ENCODE measurements at regions not wholly inside any gene's neighbourhood (a gene's known extent, or its start where the extent isn't known, plus 50 kb on each side); places are given as distances from the start of the nearest gene placed in this dataset.

- BruUV-seq (replicated peaks), result no TSS peak
- 10% methylated on average over 9 of the region's 9 CpGs for WGBS (ENCODE audit: insufficient coverage, insufficient replicate concordance, low lambda C conversion rate, missing lambda C conversion rate)
- no peaks in the 10 kb centered on the region for H3K36me3 ChIP-seq (ENCODE audit: control insufficient read depth in 2 of 2, insufficient read depth in 2 of 2, low read length in 1 of 2)
- in situ Hi-C loops (cut with MboI) (no loop called here), intact Hi-C loops (cut with micrococcal nuclease; ENCODE audit: unreplicated experiment) (loop anchor here (5.0 kb wide), 1 partner anchor 111 kb away; no protein-coding TSS in a partner anchor)
- H3K4me2 ChIP-seq (ENCODE audit: control insufficient read depth, insufficient read depth), result peak overlapping the region; percentile 81
- DNase-seq (ENCODE audit: low read depth, low spot score) (no peak), FAIRE-seq (peak; percentile 66), ATAC-seq (peak; percentile 76)
- H3K9me3 ChIP-seq (replicated peaks; ENCODE audit: control insufficient read depth, insufficient read depth, low read length), result no peaks in the 10 kb centered on the region
- peak overlapping the region; percentile 72 for H2AFZ ChIP-seq (ENCODE audit: control insufficient read depth, low read depth, low read length)
- ChIA-PET SMC1A (ENCODE audit: uncharacterized antibody, unreplicated experiment) (interaction anchor here (0.6 to 3.4 kb wide), 12 partner anchors 11 to 135 kb away, joined by 3 to 13 read pairs (median 4); no protein-coding TSS in a partner anchor), POLR2A (interaction anchor here (0.6 to 1.4 kb wide), 3 partner anchors 101 to 542 kb away, joined by 3 to 9 read pairs (median 3); no protein-coding TSS in a partner anchor), RAD21 (ENCODE audit: unreplicated experiment) (interaction anchor here (0.9 to 2.6 kb wide), 8 partner anchors 11 to 132 kb away, joined by 3 to 16 read pairs (median 4); no protein-coding TSS in a partner anchor), CTCF (interaction anchor here (0.6 to 3.0 kb wide), 12 partner anchors 10 to 138 kb away, joined by 3 to 12 read pairs (median 3); no protein-coding TSS in a partner anchor)
- H3K27me3 ChIP-seq (replicated peaks in 1 of 2; ENCODE audit: control insufficient read depth in 2 of 2, insufficient read depth in 2 of 2, low read length in 1 of 2), result no peaks in the 10 kb centered on the region
- H4K20me1 ChIP-seq (ENCODE audit: control insufficient read depth, insufficient read depth), result no peaks in the 10 kb centered on the region
- H3K79me2 ChIP-seq (ENCODE audit: control insufficient read depth, insufficient read depth, low read length), result no peaks in the 10 kb centered on the region
- peak overlapping the region; percentile 7; the same call in 1 of the 2 replicates for H3K4me3 ChIP-seq
- H3K9ac ChIP-seq (ENCODE audit: control insufficient read depth, insufficient read depth, low read length), result no peak overlapping the region; the same call in 1 of the 2 replicates
- peaks cover 35% of the 10 kb centered on the region for H3K4me1 ChIP-seq (ENCODE audit: control insufficient read depth, insufficient read depth, low read length)
- H3K27ac ChIP-seq (ENCODE audit: control insufficient read depth, insufficient read depth), result peak overlapping the region; percentile 53; the same call in 1 of the 2 replicates
- TF ChIP-seq E2F4 (IDR thresholded peaks at IDR 0.05; ENCODE audit: low read depth, low read length), result no peak
- no peak for TF ChIP-seq SIX5 (IDR thresholded peaks at IDR 0.05; ENCODE audit: low read depth, low read length, severe bottlenecking)
- peak; percentile 20; the same call in 1 of the 2 replicates for TF ChIP-seq BCL11A (IDR thresholded peaks at IDR 0.05; ENCODE audit: low read depth, low read length)
- TF ChIP-seq PBX3 (IDR thresholded peaks at IDR 0.05; ENCODE audit: insufficient replicate concordance, low read depth, low read length), result no peak
- TF ChIP-seq TARDBP (IDR thresholded peaks at IDR 0.05; ENCODE audit: borderline replicate concordance), result no peak
- no peak for TF ChIP-seq IRF3 (IDR thresholded peaks at IDR 0.05)
- TF ChIP-seq MXI1 (IDR thresholded peaks at IDR 0.05; ENCODE audit: low read depth, low read length), result no peak
- no peak for TF ChIP-seq NBN (IDR thresholded peaks at IDR 0.05)
- no peak for TF ChIP-seq SPI1 (IDR thresholded peaks at IDR 0.05; ENCODE audit: borderline replicate concordance, insufficient read depth, low read depth, low read length)
- no peak for TF ChIP-seq RB1 (IDR thresholded peaks at IDR 0.05; ENCODE audit: borderline replicate concordance)
- no peak for TF ChIP-seq CREM (IDR thresholded peaks at IDR 0.05; ENCODE audit: low read depth)
- no peak for TF ChIP-seq HSF1 (IDR thresholded peaks at IDR 0.05; ENCODE audit: low read depth, low read length)
- TF ChIP-seq POLR2A (IDR thresholded peaks at IDR 0.05; ENCODE audit: low read depth, low read length), result no peak
- TF ChIP-seq EED (IDR thresholded peaks at IDR 0.05; ENCODE audit: low read depth), result peak; percentile 34; the same call in 1 of the 2 replicates
- TF ChIP-seq CBX5 (IDR thresholded peaks at IDR 0.05; ENCODE audit: low read depth), result no peak
- TF ChIP-seq MEF2A (IDR thresholded peaks at IDR 0.05; ENCODE audit: insufficient read depth, low read depth, low read length), result no peak
- TF ChIP-seq TCF12 (IDR thresholded peaks at IDR 0.05; ENCODE audit: low read depth, low read length), result no peak
- TF ChIP-seq SMAD1 (IDR thresholded peaks at IDR 0.05; ENCODE audit: low read depth, partially characterized antibody), result no peak
- TF ChIP-seq RUNX3 (IDR thresholded peaks at IDR 0.05; ENCODE audit: low read length), result peak; percentile 67; the same call in 1 of the 2 replicates
Measured at GRCh38 chr4:26192899-26193869, 127.6 kb upstream of the RBPJ start.
